ENCODE measurements at regions not wholly inside any gene's neighbourhood (a gene's known extent, or its start where the extent isn't known, plus 50 kb on each side); places are given as distances from the start of the nearest gene placed in this dataset.

DNA sequence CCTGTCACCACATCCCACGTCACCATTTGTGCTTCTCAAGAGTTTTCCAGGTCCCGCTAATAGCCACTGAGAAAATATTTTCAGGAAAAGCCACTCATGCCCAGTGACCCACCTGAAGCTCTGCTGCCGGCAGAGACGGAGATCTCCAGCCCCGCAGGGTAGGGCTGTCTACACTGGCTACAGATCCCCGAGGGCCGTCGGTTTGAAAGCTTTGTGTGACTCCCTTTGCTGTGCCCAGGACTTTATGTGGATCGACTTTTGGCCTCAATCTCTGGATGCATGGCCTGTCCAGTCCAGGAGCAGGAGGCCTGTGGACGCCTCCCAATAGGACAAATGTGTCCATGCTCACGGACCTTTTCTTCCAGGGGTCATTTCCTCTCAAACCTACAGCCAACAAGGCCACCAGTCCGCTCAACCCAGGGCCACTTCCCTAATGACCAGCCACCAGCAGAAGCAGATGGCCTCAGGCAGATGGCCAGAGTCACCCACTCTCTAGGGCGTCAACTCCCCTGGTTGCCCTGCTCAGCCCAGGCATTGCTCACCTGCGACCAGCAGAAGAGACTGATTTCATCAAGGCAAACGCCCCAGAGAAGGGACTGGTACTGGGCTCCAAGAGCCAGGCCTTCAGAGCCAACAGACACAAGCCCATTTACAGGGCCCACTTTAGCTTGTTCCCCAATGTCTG is 76.4 kb downstream of the OAT start:
- TF ChIP-seq, protein P1, sequence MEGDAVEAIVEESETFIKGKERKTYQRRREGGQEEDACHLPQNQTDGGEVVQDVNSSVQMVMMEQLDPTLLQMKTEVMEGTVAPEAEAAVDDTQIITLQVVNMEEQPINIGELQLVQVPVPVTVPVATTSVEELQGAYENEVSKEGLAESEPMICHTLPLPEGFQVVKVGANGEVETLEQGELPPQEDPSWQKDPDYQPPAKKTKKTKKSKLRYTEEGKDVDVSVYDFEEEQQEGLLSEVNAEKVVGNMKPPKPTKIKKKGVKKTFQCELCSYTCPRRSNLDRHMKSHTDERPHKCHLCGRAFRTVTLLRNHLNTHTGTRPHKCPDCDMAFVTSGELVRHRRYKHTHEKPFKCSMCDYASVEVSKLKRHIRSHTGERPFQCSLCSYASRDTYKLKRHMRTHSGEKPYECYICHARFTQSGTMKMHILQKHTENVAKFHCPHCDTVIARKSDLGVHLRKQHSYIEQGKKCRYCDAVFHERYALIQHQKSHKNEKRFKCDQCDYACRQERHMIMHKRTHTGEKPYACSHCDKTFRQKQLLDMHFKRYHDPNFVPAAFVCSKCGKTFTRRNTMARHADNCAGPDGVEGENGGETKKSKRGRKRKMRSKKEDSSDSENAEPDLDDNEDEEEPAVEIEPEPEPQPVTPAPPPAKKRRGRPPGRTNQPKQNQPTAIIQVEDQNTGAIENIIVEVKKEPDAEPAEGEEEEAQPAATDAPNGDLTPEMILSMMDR (IDR thresholded peaks at IDR 0.05; ENCODE audit: insufficient read depth, low read depth, low read length) = no peak
- H3K4me3 ChIP-seq (ENCODE audit: low read depth, low read length) = no peak overlapping the region
- no peak for DNase-seq (ENCODE audit: low read depth)

GRCh38 chr10:124341768-124342135 is 77.0 kb downstream of the OAT start:
- no peak for DNase-seq (ENCODE audit: low read depth)
- TF ChIP-seq, protein P1 (IDR thresholded peaks at IDR 0.05; ENCODE audit: insufficient read depth, low read depth, low read length) = no peak

DNA sequence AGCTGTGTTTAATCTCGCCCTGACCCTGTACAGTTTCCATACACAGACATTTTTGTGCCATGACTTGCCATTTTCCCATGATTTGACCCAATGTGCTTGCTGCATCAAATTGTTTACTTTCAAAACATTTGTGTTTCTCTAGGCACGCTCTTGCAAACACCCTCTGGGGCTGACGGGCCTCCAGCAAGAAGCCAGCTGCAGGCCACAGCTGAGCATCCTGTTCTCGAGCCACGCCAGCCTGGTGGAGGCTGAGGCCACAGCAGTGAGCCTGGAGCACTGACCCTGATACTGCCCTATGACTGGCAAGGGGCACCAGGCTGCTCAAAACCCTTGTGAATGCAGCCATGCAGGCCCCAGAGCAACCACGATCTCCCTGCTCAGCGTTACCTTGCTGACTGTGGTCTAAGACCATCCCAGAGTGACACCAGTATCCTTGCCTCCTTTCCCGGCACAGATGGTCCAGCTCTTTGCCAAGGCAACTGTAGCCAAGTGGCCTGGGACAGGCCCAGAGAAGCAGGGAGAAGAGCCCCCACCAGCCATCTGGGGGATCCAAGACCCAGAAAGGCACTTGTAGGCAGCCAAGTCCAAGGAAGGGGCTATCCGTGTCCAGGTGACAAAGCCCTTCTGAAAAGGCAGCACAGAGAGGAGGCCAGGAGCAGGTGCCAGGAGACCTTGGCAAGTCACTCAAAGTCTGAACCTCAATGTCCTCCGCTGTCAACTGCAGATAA is 78.5 kb downstream of the OAT start:
- DNase-seq (ENCODE audit: low read depth) = peak; percentile 99
- TF ChIP-seq, protein P1 (IDR thresholded peaks at IDR 0.05; ENCODE audit: insufficient read depth, low read depth, low read length) = no peak
- H3K4me3 ChIP-seq (ENCODE audit: low read depth, low read length) = no peak overlapping the region

More at GRCh38 chr10:124341768-124342135, 77.0 kb downstream of the OAT start:
- H3K4me3 ChIP-seq (ENCODE audit: low read depth, low read length) = no peak overlapping the region

GRCh38 chr10:124339119-124340032 is 79.3 kb downstream of the OAT start:
- TF ChIP-seq, protein P1 (IDR thresholded peaks at IDR 0.05; ENCODE audit: insufficient read depth, low read depth, low read length) = no peak
- no peak overlapping the region for H3K4me3 ChIP-seq (ENCODE audit: low read depth, low read length)
- no peak for DNase-seq (ENCODE audit: low read depth)

- no peak for DNase-seq (ENCODE audit: low read depth)
- H3K4me3 ChIP-seq (ENCODE audit: low read depth, low read length) = no peak overlapping the region
- TF ChIP-seq, protein P1 (IDR thresholded peaks at IDR 0.05; ENCODE audit: insufficient read depth, low read depth, low read length) = no peak
Measured at GRCh38 chr10:124338276-124338925, 80.3 kb downstream of the OAT start.

- H3K4me3 ChIP-seq (ENCODE audit: low read depth, low read length) = no peak overlapping the region
- DNase-seq (ENCODE audit: low read depth) = peak; percentile 30
- TF ChIP-seq, protein P1 (IDR thresholded peaks at IDR 0.05; ENCODE audit: insufficient read depth, low read depth, low read length) = no peak
Measured at GRCh38 chr10:124336186-124336585, 82.5 kb downstream of the OAT start.

All from fibroblast of villous mesenchyme (primary cell).